GM12878 (cell line): ENCODE measurements at regions not wholly inside any gene's neighbourhood (a gene's known extent, or its start where the extent isn't known, plus 50 kb on each side); places are given as distances from the start of the nearest gene placed in this dataset.

Experiments used
- ATAC-seq: fragments of 200-7000 bp; cut with Tn5 transposase; 3 replicates; pipeline ENCODE4 v1.9.1; 2020; ENCODE audit warnings: mild to moderate bottlenecking, moderate library complexity
- BruUV-seq: library from RNA; stranded (reverse); fragments of 400-500 nt; replicated peaks from 2 replicates; lab custom pipeline; 2021; lab: Mats Ljungman, UMichigan
- CTCF ChIA-PET: fragments of 300-600 bp; sonication (Branson Sonifier 250); formaldehyde crosslinking; extraction: SDS; loops from one replicate; lab custom pipeline; 2021; ENCODE audit warnings: inconsistent platforms; lab: Yijun Ruan, JAX
- POLR2A ChIA-PET: fragments of 350-600 bp; formaldehyde crosslinking; extraction: SDS; loops from one replicate; lab custom pipeline; 2021; ENCODE audit warnings: inconsistent platforms; lab: Charles Lee
- RAD21 ChIA-PET: fragments of 300-600 bp; sonication (Branson Sonifier 250); formaldehyde crosslinking; loops from one replicate; lab custom pipeline; 2023; ENCODE audit warnings: antibody characterized with exemption; ENCODE audit not compliant: unreplicated experiment; lab: Charles Lee
- SMC1A ChIA-PET: fragments of 300-600 bp; sonication (Branson Sonifier 250); formaldehyde crosslinking; loops from one replicate; lab custom pipeline; 2023; ENCODE audit not compliant: unreplicated experiment, uncharacterized antibody; lab: Charles Lee
- DNase-seq: peaks from one replicate; pipeline ENCODE4 v3.0.0-alpha.2; 2011; ENCODE audit warnings: low read depth, low spot score
- FAIRE-seq: peaks from 3 replicates; lab custom pipeline; 2011; peaks lifted over from hg19 to GRCh38; lab: Jason Lieb, UNC
- H2AFZ ChIP-seq: 2 replicates; pipeline ENCODE4 v1.6.0; 2011; ENCODE audit warnings: low read depth, low read length, control low read depth; ENCODE audit not compliant: control insufficient read depth
- H3K27ac ChIP-seq: 2 replicates; pipeline ENCODE4 v1.5.1; 2011; ENCODE audit warnings: control low read depth; ENCODE audit not compliant: control insufficient read depth, insufficient read depth
- H3K27me3 ChIP-seq, 2 experiments: replicated peaks in 1 of 2; 2 replicates each; pipeline versions ENCODE4 v1.6.0 to v1.6.1; 2011; ENCODE audit warnings: low read length in 1 of 2; ENCODE audit not compliant: control insufficient read depth in 2 of 2, insufficient read depth in 2 of 2
- H3K36me3 ChIP-seq, 2 experiments: 2 replicates each; pipeline ENCODE4 v1.5.1; 2011; ENCODE audit warnings: low read length in 1 of 2; ENCODE audit not compliant: control insufficient read depth in 2 of 2, insufficient read depth in 2 of 2
- H3K4me1 ChIP-seq: 2 replicates; pipeline ENCODE4 v1.6.1; 2011; ENCODE audit warnings: mild to moderate bottlenecking, low read length, moderate library complexity, mixed read lengths; ENCODE audit not compliant: control insufficient read depth, insufficient read depth
- H3K4me2 ChIP-seq: 2 replicates; pipeline ENCODE4 v1.6.0; 2011; ENCODE audit warnings: control low read depth; ENCODE audit not compliant: control insufficient read depth, insufficient read depth
- H3K4me3 ChIP-seq: fragments of 200-600 bp; sonication (generic); 2 replicates; pipeline ENCODE4 v1.5.1; 2016
- H3K79me2 ChIP-seq: 2 replicates; pipeline ENCODE4 v1.6.0; 2011; ENCODE audit warnings: low read length; ENCODE audit not compliant: control insufficient read depth, insufficient read depth
- H3K9ac ChIP-seq: 2 replicates; pipeline ENCODE4 v1.8.0; 2011; ENCODE audit warnings: low read length, control low read depth, mixed read lengths; ENCODE audit not compliant: control insufficient read depth, insufficient read depth
- H3K9me3 ChIP-seq: replicated peaks from 3 replicates; pipeline ENCODE4 v1.5.1; 2011; ENCODE audit warnings: mild to moderate bottlenecking, low read length; ENCODE audit not compliant: control insufficient read depth, insufficient read depth
- H4K20me1 ChIP-seq: 2 replicates; pipeline ENCODE4 v1.6.0; 2011; ENCODE audit not compliant: control insufficient read depth, insufficient read depth
- ATF2 ChIP-seq: IDR thresholded peaks from 2 replicates; pipeline ENCODE4 v1.6.1; 2012; ENCODE audit warnings: low read length, inconsistent platforms
- CBFB ChIP-seq: IDR thresholded peaks from 2 replicates; pipeline ENCODE4 v1.6.1; 2016; ENCODE audit warnings: antibody characterized with exemption, low read depth
- CHD4 ChIP-seq: fragments of 200-600 bp; sonication (generic); IDR thresholded peaks from 2 replicates; pipeline ENCODE4 v1.6.1; 2016; ENCODE audit warnings: mild to moderate bottlenecking
- ETV6 ChIP-seq, 2 experiments: fragments of 450-650 bp in 1 of 2; IDR thresholded peaks in 1 of 2; conservative IDR thresholded peaks in 1 of 2; 2 replicates each; pipeline ENCODE4 v1.6.1; 2014; ENCODE audit warnings: antibody characterized with exemption in 1 of 2, borderline replicate concordance in 1 of 2, low read depth in 1 of 2, mild to moderate bottlenecking in 1 of 2, moderate library complexity in 1 of 2
- HDAC2 ChIP-seq: fragments of 200-600 bp; sonication (generic); IDR thresholded peaks from 2 replicates; pipeline ENCODE4 v1.6.1; 2017
- JUND ChIP-seq: IDR thresholded peaks from 2 replicates; pipeline ENCODE4 v1.6.1; 2012; ENCODE audit warnings: low read depth, mild to moderate bottlenecking, low read length, improper control_type of control experiment, moderate library complexity
- MAX ChIP-seq: IDR thresholded peaks from 2 replicates; pipeline ENCODE4 v1.6.1; 2012; ENCODE audit warnings: low read depth, low read length, improper control_type of control experiment
- NR2C1 ChIP-seq: fragments of 450-650 bp; IDR thresholded peaks from 2 replicates; pipeline ENCODE4 v1.6.1; 2017; ENCODE audit warnings: antibody characterized with exemption, mild to moderate bottlenecking, moderate library complexity
- SP1 ChIP-seq: IDR thresholded peaks from one replicate; pipeline ENCODE4 v1.6.1; 2011; ENCODE audit warnings: low read depth, low read length
- TARDBP ChIP-seq: IDR thresholded peaks from 2 replicates; pipeline ENCODE4 v1.6.1; 2016; ENCODE audit warnings: borderline replicate concordance
- WGBS: methylation state at CpG from one replicate; pipeline ENCODE4 v1.1.6; 2016; ENCODE audit warnings: low lambda C conversion rate; ENCODE audit not compliant: insufficient replicate concordance, insufficient coverage; ENCODE audit errors: missing lambda C conversion rate; 5-methylcytosine and 5-hydroxymethylcytosine counted together
- in situ Hi-C: fragments of 300-500 bp; cut with MboI; formaldehyde crosslinking; loops from 9 replicates; pipeline ENCODE4 v1.14.3; 2018; ENCODE audit warnings: mixed read lengths
- intact Hi-C: fragments of 100-400 bp; cut with micrococcal nuclease; formaldehyde crosslinking; loops from one replicate; pipeline ENCODE4 v1.14.2; 2022; ENCODE audit not compliant: unreplicated experiment
- TF ChIP-seq, protein P1 (sequence below): fragments of 450-650 bp; IDR thresholded peaks from 2 replicates; pipeline ENCODE4 v1.6.1; 2017; ENCODE audit warnings: antibody characterized with exemption, mild to moderate bottlenecking, moderate library complexity
- TF ChIP-seq, protein P2 (sequence below): fragments of 450-650 bp; IDR thresholded peaks from 2 replicates; pipeline ENCODE4 v1.6.1; 2018; ENCODE audit warnings: borderline replicate concordance, mild to moderate bottlenecking; ENCODE audit not compliant: partially characterized antibody

DNA sequence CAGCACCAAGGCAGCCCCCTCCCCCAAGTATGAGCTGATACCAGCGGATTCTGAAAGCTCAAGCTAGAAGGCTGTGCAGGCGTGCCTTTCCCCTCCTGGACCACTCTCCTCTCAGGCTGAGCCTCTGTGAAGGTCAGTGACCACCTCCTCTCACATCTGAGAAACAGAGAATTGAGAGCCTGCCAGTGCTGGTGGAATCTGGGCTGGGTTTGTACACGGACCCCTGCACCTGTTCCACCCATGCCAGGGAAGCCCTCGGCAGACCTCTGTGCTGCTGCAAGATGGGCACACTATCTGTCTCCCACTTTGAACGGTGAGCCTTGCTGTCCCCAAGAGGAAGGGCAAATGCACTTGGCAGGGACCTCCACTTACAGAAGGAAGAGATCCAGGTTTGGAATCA, 54.7 kb upstream of the SDK2 start:
- H3K79me2 ChIP-seq: no peaks in the 10 kb centered on the region
- no peaks in the 10 kb centered on the region for H3K4me1 ChIP-seq
- H3K9ac ChIP-seq: no peak overlapping the region
- SMC1A ChIA-PET: no interaction called here
- in situ Hi-C loops: no loop called here
- no peaks in the 10 kb centered on the region for H4K20me1 ChIP-seq
- intact Hi-C loops: no loop called here
- ATAC-seq (no peak), FAIRE-seq (no peak), DNase-seq (no peak)
- WGBS: 8% methylated on average over 5 of the region's 5 CpGs
- H3K27ac ChIP-seq: no peak overlapping the region
- no peak overlapping the region for H2AFZ ChIP-seq
- no TSS peak for BruUV-seq
- no peaks in the 10 kb centered on the region for H3K36me3 ChIP-seq
- no peak overlapping the region for H3K4me3 ChIP-seq
- TF ChIP-seq TARDBP (no peak), ATF2 (no peak), MAX (no peak), NR2C1 (no peak), JUND (no peak), HDAC2 (no peak), SP1 (no peak), CBFB (no peak), ETV6 (conservative IDR thresholded peaks at IDR 0.05 in 1 of 2, IDR thresholded peaks at IDR 0.05 in 1 of 2; ENCODE audit: borderline replicate concordance in 1 of 2, low read depth in 1 of 2) (no peak), CHD4 (no peak)
- TF ChIP-seq, protein P1, sequence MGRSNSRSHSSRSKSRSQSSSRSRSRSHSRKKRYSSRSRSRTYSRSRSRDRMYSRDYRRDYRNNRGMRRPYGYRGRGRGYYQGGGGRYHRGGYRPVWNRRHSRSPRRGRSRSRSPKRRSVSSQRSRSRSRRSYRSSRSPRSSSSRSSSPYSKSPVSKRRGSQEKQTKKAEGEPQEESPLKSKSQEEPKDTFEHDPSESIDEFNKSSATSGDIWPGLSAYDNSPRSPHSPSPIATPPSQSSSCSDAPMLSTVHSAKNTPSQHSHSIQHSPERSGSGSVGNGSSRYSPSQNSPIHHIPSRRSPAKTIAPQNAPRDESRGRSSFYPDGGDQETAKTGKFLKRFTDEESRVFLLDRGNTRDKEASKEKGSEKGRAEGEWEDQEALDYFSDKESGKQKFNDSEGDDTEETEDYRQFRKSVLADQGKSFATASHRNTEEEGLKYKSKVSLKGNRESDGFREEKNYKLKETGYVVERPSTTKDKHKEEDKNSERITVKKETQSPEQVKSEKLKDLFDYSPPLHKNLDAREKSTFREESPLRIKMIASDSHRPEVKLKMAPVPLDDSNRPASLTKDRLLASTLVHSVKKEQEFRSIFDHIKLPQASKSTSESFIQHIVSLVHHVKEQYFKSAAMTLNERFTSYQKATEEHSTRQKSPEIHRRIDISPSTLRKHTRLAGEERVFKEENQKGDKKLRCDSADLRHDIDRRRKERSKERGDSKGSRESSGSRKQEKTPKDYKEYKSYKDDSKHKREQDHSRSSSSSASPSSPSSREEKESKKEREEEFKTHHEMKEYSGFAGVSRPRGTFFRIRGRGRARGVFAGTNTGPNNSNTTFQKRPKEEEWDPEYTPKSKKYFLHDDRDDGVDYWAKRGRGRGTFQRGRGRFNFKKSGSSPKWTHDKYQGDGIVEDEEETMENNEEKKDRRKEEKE: no peak
- TF ChIP-seq, protein P2, sequence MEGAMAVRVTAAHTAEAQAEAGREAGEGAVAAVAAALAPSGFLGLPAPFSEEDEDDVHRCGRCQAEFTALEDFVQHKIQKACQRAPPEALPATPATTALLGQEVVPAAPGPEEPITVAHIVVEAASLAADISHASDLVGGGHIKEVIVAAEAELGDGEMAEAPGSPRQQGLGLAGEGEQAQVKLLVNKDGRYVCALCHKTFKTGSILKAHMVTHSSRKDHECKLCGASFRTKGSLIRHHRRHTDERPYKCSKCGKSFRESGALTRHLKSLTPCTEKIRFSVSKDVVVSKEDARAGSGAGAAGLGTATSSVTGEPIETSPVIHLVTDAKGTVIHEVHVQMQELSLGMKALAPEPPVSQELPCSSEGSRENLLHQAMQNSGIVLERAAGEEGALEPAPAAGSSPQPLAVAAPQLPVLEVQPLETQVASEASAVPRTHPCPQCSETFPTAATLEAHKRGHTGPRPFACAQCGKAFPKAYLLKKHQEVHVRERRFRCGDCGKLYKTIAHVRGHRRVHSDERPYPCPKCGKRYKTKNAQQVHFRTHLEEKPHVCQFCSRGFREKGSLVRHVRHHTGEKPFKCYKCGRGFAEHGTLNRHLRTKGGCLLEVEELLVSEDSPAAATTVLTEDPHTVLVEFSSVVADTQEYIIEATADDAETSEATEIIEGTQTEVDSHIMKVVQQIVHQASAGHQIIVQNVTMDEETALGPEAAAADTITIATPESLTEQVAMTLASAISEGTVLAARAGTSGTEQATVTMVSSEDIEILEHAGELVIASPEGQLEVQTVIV: no peak
- RAD21 ChIA-PET: no interaction called here
- CTCF ChIA-PET: no interaction called here
- no peaks in the 10 kb centered on the region for H3K9me3 ChIP-seq
- H3K4me2 ChIP-seq: no peak overlapping the region
- POLR2A ChIA-PET: no interaction called here
- no peaks in the 10 kb centered on the region; a peak in 1 of 4 replicates for H3K27me3 ChIP-seq
